ENCODE measurements at regions not wholly inside any gene's neighbourhood (a gene's known extent, or its start where the extent isn't known, plus 50 kb on each side); places are given as distances from the start of the nearest gene placed in this dataset.
"Not testable (repeated sequence)": the region's sequence is repeated elsewhere in the genome, so short reads cannot be mapped to it uniquely, and the experiment has no call there.

GRCh38 chr13:46491641-46492040 is 61.3 kb upstream of the LRCH1 start:
- no peaks in the 10 kb centered on the region for H4K20me1 ChIP-seq (ENCODE audit: control insufficient read depth, insufficient read depth, insufficient read length)
- H3K79me1 ChIP-seq (ENCODE audit: insufficient read depth, low read depth, low read length, poor library complexity, severe bottlenecking): no peaks in the 10 kb centered on the region
- no peak overlapping the region for H3K18ac ChIP-seq (ENCODE audit: insufficient read length, low read depth, low read length)
- H3K4ac ChIP-seq (ENCODE audit: low read depth, low read length): no peak overlapping the region
- H3K4me1 ChIP-seq (ENCODE audit: insufficient read depth, low read length): no peaks in the 10 kb centered on the region
- TF ChIP-seq, protein P1, sequence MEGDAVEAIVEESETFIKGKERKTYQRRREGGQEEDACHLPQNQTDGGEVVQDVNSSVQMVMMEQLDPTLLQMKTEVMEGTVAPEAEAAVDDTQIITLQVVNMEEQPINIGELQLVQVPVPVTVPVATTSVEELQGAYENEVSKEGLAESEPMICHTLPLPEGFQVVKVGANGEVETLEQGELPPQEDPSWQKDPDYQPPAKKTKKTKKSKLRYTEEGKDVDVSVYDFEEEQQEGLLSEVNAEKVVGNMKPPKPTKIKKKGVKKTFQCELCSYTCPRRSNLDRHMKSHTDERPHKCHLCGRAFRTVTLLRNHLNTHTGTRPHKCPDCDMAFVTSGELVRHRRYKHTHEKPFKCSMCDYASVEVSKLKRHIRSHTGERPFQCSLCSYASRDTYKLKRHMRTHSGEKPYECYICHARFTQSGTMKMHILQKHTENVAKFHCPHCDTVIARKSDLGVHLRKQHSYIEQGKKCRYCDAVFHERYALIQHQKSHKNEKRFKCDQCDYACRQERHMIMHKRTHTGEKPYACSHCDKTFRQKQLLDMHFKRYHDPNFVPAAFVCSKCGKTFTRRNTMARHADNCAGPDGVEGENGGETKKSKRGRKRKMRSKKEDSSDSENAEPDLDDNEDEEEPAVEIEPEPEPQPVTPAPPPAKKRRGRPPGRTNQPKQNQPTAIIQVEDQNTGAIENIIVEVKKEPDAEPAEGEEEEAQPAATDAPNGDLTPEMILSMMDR (conservative IDR thresholded peaks at IDR 0.05): no peak
- H3K4me2 ChIP-seq (ENCODE audit: insufficient read depth, insufficient read length, low read length): no peak overlapping the region
- no peak overlapping the region for H4K91ac ChIP-seq (ENCODE audit: insufficient read length, low read depth, low read length)
- H3K14ac ChIP-seq (ENCODE audit: insufficient read depth, low read length): no peak overlapping the region
- Mint-ChIP-seq H3K4me1 (peaks cover 4 to 13% of the 10 kb centered on the region in 2 experiments), H3K36me3 (ENCODE audit: insufficient read depth in 1 of 3, low read depth in 3 of 3) (no peaks in the 10 kb centered on the region), H3K4me3 (no peak overlapping the region), H3K27ac (no peak overlapping the region), H3K9me3 (no peaks in the 10 kb centered on the region), H3K27me3 (ENCODE audit: low read depth) (no peaks in the 10 kb centered on the region; the same call in none of the 2 replicates)
- H3K79me2 ChIP-seq (ENCODE audit: insufficient read depth, low read length): no peaks in the 10 kb centered on the region
- no CpG with 5 or more reads among the region's 4 CpGs for WGBS (ENCODE audit: extremely low coverage, insufficient read length, low lambda C conversion rate)
- no peak overlapping the region for H4K8ac ChIP-seq (replicated peaks; ENCODE audit: insufficient read length, low read depth, low read length)
- no peaks in the 10 kb centered on the region for H3K27me3 ChIP-seq (ENCODE audit: insufficient read depth, low read length)
- H3T11ph ChIP-seq (ENCODE audit: low read length): no peak overlapping the region
- H2AK5ac ChIP-seq (ENCODE audit: insufficient read length, low read length): no peak overlapping the region
- no peak overlapping the region for H3K56ac ChIP-seq (ENCODE audit: insufficient read length, low read depth, low read length)
- H3K9me3 ChIP-seq (ENCODE audit: control insufficient read depth, low read depth, low read length): no peaks in the 10 kb centered on the region
- no peak overlapping the region for H2BK12ac ChIP-seq (ENCODE audit: insufficient read length, low read depth, low read length)
- H2BK5ac ChIP-seq (ENCODE audit: insufficient read length, low read length): no peak overlapping the region
- no peak overlapping the region for H3K27ac ChIP-seq (ENCODE audit: insufficient read length, low read depth, low read length)
- H3K9ac ChIP-seq (ENCODE audit: extremely low read depth, insufficient read length, low read length): no peak overlapping the region
- H2BK120ac ChIP-seq (ENCODE audit: low read depth, low read length, poor library complexity, severe bottlenecking): no peak overlapping the region
- no peak overlapping the region for H2AFZ ChIP-seq (ENCODE audit: low read length)
- no peak for DNase-seq
- no peak overlapping the region for H2BK20ac ChIP-seq (ENCODE audit: low read depth, low read length, poor library complexity, severe bottlenecking)
- no peak overlapping the region for H3K23ac ChIP-seq (ENCODE audit: insufficient read length, low read depth, low read length)
- no peak overlapping the region for H2BK15ac ChIP-seq (ENCODE audit: low read depth, low read length)
- H3K23me2 ChIP-seq (ENCODE audit: insufficient read length, low read depth, low read length, poor library complexity, severe bottlenecking): no peaks in the 10 kb centered on the region
- H4K5ac ChIP-seq (ENCODE audit: insufficient read length, low read depth, low read length): no peak overlapping the region

DNA sequence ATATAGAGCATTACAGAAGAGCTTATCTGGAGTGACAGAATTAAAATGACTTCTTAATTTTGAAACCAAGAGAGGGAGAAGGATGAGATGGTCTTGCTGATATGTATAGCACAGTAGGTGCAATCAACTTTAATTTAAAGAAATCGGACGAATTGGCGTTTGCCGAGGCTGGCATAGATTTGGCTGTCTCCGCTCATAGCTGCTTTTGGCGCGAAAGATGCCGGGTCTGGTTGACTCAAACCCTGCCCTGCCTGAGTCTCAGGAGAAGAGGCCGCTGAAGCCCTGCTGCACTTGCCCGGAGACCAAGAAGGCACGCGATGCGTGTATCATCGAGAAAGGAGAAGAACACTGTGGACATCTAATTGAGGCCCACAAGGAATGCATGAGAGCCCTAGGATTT is 62.3 kb upstream of the LRCH1 start:
- H3K9me3 Mint-ChIP-seq; H2BK120ac ChIP-seq (ENCODE audit: low read depth, low read length, poor library complexity, severe bottlenecking); H3K56ac ChIP-seq (ENCODE audit: insufficient read length, low read depth, low read length); H3K18ac ChIP-seq (ENCODE audit: insufficient read length, low read depth, low read length); H4K91ac ChIP-seq (ENCODE audit: insufficient read length, low read depth, low read length); H3K23me2 ChIP-seq (ENCODE audit: insufficient read length, low read depth, low read length, poor library complexity, severe bottlenecking); H2AFZ ChIP-seq (ENCODE audit: low read length); H3K9ac ChIP-seq (ENCODE audit: extremely low read depth, insufficient read length, low read length); H3K36me3 Mint-ChIP-seq (ENCODE audit: insufficient read depth in 1 of 3, low read depth in 3 of 3); H2BK12ac ChIP-seq (ENCODE audit: insufficient read length, low read depth, low read length); H2BK20ac ChIP-seq (ENCODE audit: low read depth, low read length, poor library complexity, severe bottlenecking); H3K79me2 ChIP-seq (ENCODE audit: insufficient read depth, low read length); H3K27me3 Mint-ChIP-seq (ENCODE audit: low read depth); H3K79me1 ChIP-seq (ENCODE audit: insufficient read depth, low read depth, low read length, poor library complexity, severe bottlenecking); H3T11ph ChIP-seq (ENCODE audit: low read length); H3K4me1 ChIP-seq (ENCODE audit: insufficient read depth, low read length); H3K4me3 Mint-ChIP-seq; H2BK5ac ChIP-seq (ENCODE audit: insufficient read length, low read length); H3K23ac ChIP-seq (ENCODE audit: insufficient read length, low read depth, low read length); H3K4ac ChIP-seq (ENCODE audit: low read depth, low read length); H4K20me1 ChIP-seq (ENCODE audit: control insufficient read depth, insufficient read depth, insufficient read length); H2BK15ac ChIP-seq (ENCODE audit: low read depth, low read length); H3K14ac ChIP-seq (ENCODE audit: insufficient read depth, low read length); H3K9me3 ChIP-seq (ENCODE audit: control insufficient read depth, low read depth, low read length); H3K27me3 ChIP-seq (ENCODE audit: insufficient read depth, low read length); H3K4me2 ChIP-seq (ENCODE audit: insufficient read depth, insufficient read length, low read length); H3K27ac ChIP-seq (ENCODE audit: insufficient read length, low read depth, low read length); H4K8ac ChIP-seq (replicated peaks; ENCODE audit: insufficient read length, low read depth, low read length); H4K5ac ChIP-seq (ENCODE audit: insufficient read length, low read depth, low read length); H3K27ac Mint-ChIP-seq; DNase-seq; H2AK5ac ChIP-seq (ENCODE audit: insufficient read length, low read length): not testable (repeated sequence)
- peaks cover 4 to 13% of the 10 kb centered on the region in 2 experiments for H3K4me1 Mint-ChIP-seq
- WGBS (ENCODE audit: extremely low coverage, insufficient read length, low lambda C conversion rate): no CpG with 5 or more reads among the region's 14 CpGs
